ENCODE measurements at regions not wholly inside any gene's neighbourhood (a gene's known extent, or its start where the extent isn't known, plus 50 kb on each side); places are given as distances from the start of the nearest gene placed in this dataset.

- no peak for TF ChIP-seq POLR2A (IDR thresholded peaks at IDR 0.05)
- TF ChIP-seq, protein P1, sequence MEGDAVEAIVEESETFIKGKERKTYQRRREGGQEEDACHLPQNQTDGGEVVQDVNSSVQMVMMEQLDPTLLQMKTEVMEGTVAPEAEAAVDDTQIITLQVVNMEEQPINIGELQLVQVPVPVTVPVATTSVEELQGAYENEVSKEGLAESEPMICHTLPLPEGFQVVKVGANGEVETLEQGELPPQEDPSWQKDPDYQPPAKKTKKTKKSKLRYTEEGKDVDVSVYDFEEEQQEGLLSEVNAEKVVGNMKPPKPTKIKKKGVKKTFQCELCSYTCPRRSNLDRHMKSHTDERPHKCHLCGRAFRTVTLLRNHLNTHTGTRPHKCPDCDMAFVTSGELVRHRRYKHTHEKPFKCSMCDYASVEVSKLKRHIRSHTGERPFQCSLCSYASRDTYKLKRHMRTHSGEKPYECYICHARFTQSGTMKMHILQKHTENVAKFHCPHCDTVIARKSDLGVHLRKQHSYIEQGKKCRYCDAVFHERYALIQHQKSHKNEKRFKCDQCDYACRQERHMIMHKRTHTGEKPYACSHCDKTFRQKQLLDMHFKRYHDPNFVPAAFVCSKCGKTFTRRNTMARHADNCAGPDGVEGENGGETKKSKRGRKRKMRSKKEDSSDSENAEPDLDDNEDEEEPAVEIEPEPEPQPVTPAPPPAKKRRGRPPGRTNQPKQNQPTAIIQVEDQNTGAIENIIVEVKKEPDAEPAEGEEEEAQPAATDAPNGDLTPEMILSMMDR (IDR thresholded peaks at IDR 0.05 in 4 of 5, conservative IDR thresholded peaks at IDR 0.05 in 1 of 5): no peak
- H3K36me3 ChIP-seq: no peaks in the 10 kb centered on the region
- no peak overlapping the region for H3K4me3 ChIP-seq
- no peak for DNase-seq
- H3K27ac ChIP-seq: no peak overlapping the region
- intact Hi-C loops (cut with DNase I; ENCODE audit: low total_unique reads) (no loop called here), in situ Hi-C loops (cut with MboI; ENCODE audit: low sequenced_read_pairs in 4 of 4) (no loop called here)
- no peaks in the 10 kb centered on the region for H3K9me3 ChIP-seq
- no peaks in the 10 kb centered on the region for H3K4me1 ChIP-seq
- no peaks in the 10 kb centered on the region for H3K27me3 ChIP-seq
- no peak for ATAC-seq
Observed at GRCh38 chr2:136332436-136333095, 214.6 kb upstream of the CXCR4 start.

DNA sequence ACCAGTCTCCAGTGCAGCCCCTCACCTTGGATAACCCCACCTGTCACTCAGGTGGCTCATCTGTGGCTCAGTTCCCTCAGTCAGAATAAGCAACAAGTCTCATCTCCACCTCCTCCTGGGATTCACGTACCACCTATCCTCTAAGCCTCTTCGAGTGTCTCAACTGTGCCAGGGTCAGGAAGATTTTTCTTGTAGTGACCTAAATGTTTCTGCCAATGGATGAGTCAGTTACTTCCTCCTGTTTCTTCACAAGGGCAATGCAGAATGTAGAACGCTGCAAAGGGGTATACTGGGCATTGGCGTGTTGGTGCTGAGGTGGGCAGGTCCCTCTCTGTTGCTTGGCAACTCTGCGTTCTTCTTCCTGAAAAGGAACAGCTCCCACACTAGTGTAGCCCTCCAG, 213.3 kb upstream of the CXCR4 start:
- ATAC-seq (no peak), DNase-seq (no peak)
- no peaks in the 10 kb centered on the region for H3K27me3 ChIP-seq
- H3K27ac ChIP-seq: no peak overlapping the region
- intact Hi-C loops (cut with DNase I; ENCODE audit: low total_unique reads) (no loop called here), in situ Hi-C loops (cut with MboI; ENCODE audit: low sequenced_read_pairs in 4 of 4) (no loop called here)
- H3K36me3 ChIP-seq: no peaks in the 10 kb centered on the region
- H3K4me1 ChIP-seq: no peaks in the 10 kb centered on the region
- H3K4me3 ChIP-seq: no peak overlapping the region
- TF ChIP-seq POLR2A (IDR thresholded peaks at IDR 0.05): no peak
- TF ChIP-seq, protein P1 (IDR thresholded peaks at IDR 0.05 in 4 of 5, conservative IDR thresholded peaks at IDR 0.05 in 1 of 5): no peak
- no peaks in the 10 kb centered on the region for H3K9me3 ChIP-seq

DNA sequence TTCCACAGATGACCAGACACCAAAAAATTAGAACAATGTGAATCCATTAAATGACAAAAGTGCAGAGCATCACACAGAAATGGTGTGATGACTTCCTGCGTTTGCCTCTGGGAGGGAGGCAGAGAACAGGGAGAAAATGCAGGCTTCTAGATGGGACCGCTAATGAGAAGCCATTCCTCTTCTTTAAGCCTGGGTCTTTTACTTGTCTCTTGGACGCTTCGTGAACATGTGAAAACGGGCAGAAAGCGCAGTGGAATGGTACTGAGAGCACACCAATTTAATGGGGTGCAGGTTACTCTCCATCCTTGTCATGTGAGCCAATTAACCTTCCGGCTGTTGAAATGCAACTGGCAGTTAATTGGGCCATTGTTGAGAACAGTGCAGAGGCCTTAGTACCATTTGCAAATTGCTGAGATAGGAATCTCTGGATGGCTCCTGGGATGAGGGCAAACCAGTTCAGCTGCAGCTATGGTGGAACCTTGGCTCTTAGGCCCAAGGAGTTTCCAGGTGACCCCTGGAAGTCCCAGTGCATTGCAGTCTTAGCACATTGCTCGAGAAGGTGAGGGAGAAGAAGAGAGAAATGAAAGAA, 210.4 kb upstream of the CXCR4 start:
- DNase-seq: no peak
- TF ChIP-seq, protein P1 (IDR thresholded peaks at IDR 0.05 in 4 of 5, conservative IDR thresholded peaks at IDR 0.05 in 1 of 5): no peak
- TF ChIP-seq POLR2A (IDR thresholded peaks at IDR 0.05): no peak
- Histone ChIP-seq H3K27me3 (no peaks in the 10 kb centered on the region), H3K4me3 (no peak overlapping the region), H3K4me1 (no peaks in the 10 kb centered on the region), H3K27ac (no peak overlapping the region), H3K9me3 (no peaks in the 10 kb centered on the region), H3K36me3 (no peaks in the 10 kb centered on the region)
- no peak for ATAC-seq
- in situ Hi-C loops (cut with MboI; ENCODE audit: low sequenced_read_pairs in 4 of 4) (no loop called here), intact Hi-C loops (cut with DNase I; ENCODE audit: low total_unique reads) (no loop called here)

DNA sequence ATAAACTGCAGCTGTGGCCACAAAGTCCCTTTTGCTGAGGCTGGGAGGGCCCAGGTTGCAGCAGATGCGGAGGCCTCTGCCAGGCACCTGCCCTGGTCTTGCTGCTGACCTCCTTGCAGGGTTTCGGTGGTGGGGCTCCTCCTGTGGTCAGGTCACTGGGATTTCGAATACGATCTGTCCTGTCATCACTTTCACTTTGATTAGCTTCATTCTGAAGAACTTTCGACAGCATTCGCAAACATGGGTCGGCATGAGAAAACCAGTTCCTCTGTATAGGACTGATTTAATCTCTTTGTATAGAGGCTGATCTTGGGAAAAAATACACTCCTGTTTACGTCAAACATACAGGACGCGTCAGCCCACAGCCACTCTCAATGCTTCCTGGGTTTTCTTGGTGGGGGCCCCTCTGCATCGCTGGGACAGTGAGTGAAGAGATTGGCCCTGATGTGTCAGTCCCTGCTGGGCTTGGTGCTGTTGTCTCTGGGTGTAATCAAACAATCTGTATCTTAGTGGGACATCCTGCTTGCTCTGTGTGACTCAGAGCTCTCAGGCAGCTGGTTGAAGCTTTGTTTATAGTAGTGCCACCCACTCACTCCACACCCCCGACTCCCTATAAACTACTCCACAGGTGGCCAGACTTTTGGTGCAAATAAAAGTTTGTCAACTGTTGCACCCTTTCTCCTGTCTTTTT, 209.4 kb upstream of the CXCR4 start:
- no peaks in the 10 kb centered on the region for H3K4me1 ChIP-seq
- in situ Hi-C loops (cut with MboI; ENCODE audit: low sequenced_read_pairs in 4 of 4) (no loop called here), intact Hi-C loops (cut with DNase I; ENCODE audit: low total_unique reads) (no loop called here)
- no peaks in the 10 kb centered on the region for H3K27me3 ChIP-seq
- DNase-seq (no peak), ATAC-seq (no peak)
- no peaks in the 10 kb centered on the region for H3K9me3 ChIP-seq
- no peak for TF ChIP-seq POLR2A (IDR thresholded peaks at IDR 0.05)
- TF ChIP-seq, protein P1 (IDR thresholded peaks at IDR 0.05 in 4 of 5, conservative IDR thresholded peaks at IDR 0.05 in 1 of 5): no peak
- no peak overlapping the region for H3K4me3 ChIP-seq
- H3K27ac ChIP-seq: no peak overlapping the region
- no peaks in the 10 kb centered on the region for H3K36me3 ChIP-seq
